ENCODE measurements at regions not wholly inside any gene's neighbourhood (a gene's known extent, or its start where the extent isn't known, plus 50 kb on each side); places are given as distances from the start of the nearest gene placed in this dataset.

- no peak overlapping the region for H2AFZ ChIP-seq
- no peaks in the 10 kb centered on the region for H3K9me2 ChIP-seq (replicated peaks; ENCODE audit: insufficient read depth)
- H3K27ac ChIP-seq = no peak overlapping the region
- H3K27me3 ChIP-seq = no peaks in the 10 kb centered on the region
- H3K79me2 ChIP-seq = no peaks in the 10 kb centered on the region
- H4K20me1 ChIP-seq (ENCODE audit: insufficient read depth, poor library complexity, severe bottlenecking) = no peaks in the 10 kb centered on the region
- 76% methylated on average over 1 of the region's 1 CpG for WGBS (ENCODE audit: low lambda C conversion rate, missing lambda C conversion rate)
- DNase-seq (ENCODE audit: low spot score) = peak; percentile 4
- TF ChIP-seq EZH2phosphoT487 (IDR thresholded peaks at IDR 0.05; ENCODE audit: low read depth, severe bottlenecking, unreplicated experiment) (no peak), EZH2 (IDR thresholded peaks at IDR 0.05; ENCODE audit: borderline replicate concordance) (no peak), CTCF (IDR thresholded peaks at IDR 0.05; ENCODE audit: poor library complexity) (no peak)
- no peaks in the 10 kb centered on the region for H3K36me3 ChIP-seq (replicated peaks; ENCODE audit: insufficient read depth, low read depth)
- H3K4me3 ChIP-seq = no peak overlapping the region
- H3K4me2 ChIP-seq = no peak overlapping the region
- no peaks in the 10 kb centered on the region for H3K4me1 ChIP-seq (ENCODE audit: insufficient read depth)
- H3K9me3 ChIP-seq (ENCODE audit: low read depth) = no peaks in the 10 kb centered on the region
These were observed 1672.4 kb upstream of the LRRTM1 start for GRCh38 chr2:81976998-81977397.

GRCh38 chr2:81974216-81974615 lies 1669.7 kb upstream of the LRRTM1 start:
- DNase-seq (ENCODE audit: low spot score) = no peak
- H2AFZ ChIP-seq = no peak overlapping the region
- H3K27me3 ChIP-seq = no peaks in the 10 kb centered on the region
- no peaks in the 10 kb centered on the region for H3K79me2 ChIP-seq
- H3K9me3 ChIP-seq (ENCODE audit: low read depth) = no peaks in the 10 kb centered on the region
- no peaks in the 10 kb centered on the region for H3K9me2 ChIP-seq (replicated peaks; ENCODE audit: insufficient read depth)
- 50% methylated on average over 1 of the region's 1 CpG for WGBS (ENCODE audit: low lambda C conversion rate, missing lambda C conversion rate)
- H3K4me2 ChIP-seq = no peak overlapping the region
- H3K36me3 ChIP-seq (replicated peaks; ENCODE audit: insufficient read depth, low read depth) = no peaks in the 10 kb centered on the region
- H3K4me1 ChIP-seq (ENCODE audit: insufficient read depth) = no peaks in the 10 kb centered on the region
- no peak overlapping the region for H3K27ac ChIP-seq
- H4K20me1 ChIP-seq (ENCODE audit: insufficient read depth, poor library complexity, severe bottlenecking) = no peaks in the 10 kb centered on the region
- TF ChIP-seq CTCF (IDR thresholded peaks at IDR 0.05; ENCODE audit: poor library complexity) (no peak), EZH2phosphoT487 (IDR thresholded peaks at IDR 0.05; ENCODE audit: low read depth, severe bottlenecking, unreplicated experiment) (no peak), EZH2 (IDR thresholded peaks at IDR 0.05; ENCODE audit: borderline replicate concordance) (no peak)
- H3K4me3 ChIP-seq = no peak overlapping the region

- Histone ChIP-seq H3K27me3 (no peaks in the 10 kb centered on the region), H3K27ac (no peak overlapping the region), H3K79me2 (no peaks in the 10 kb centered on the region), H3K4me1 (ENCODE audit: insufficient read depth) (peaks cover 7% of the 10 kb centered on the region), H4K20me1 (ENCODE audit: insufficient read depth, poor library complexity, severe bottlenecking) (no peaks in the 10 kb centered on the region), H3K4me2 (no peak overlapping the region), H3K9me2 (replicated peaks; ENCODE audit: insufficient read depth) (no peaks in the 10 kb centered on the region), H3K9me3 (ENCODE audit: low read depth) (no peaks in the 10 kb centered on the region), H2AFZ (no peak overlapping the region), H3K4me3 (no peak overlapping the region), H3K36me3 (replicated peaks; ENCODE audit: insufficient read depth, low read depth) (no peaks in the 10 kb centered on the region)
- WGBS (ENCODE audit: low lambda C conversion rate, missing lambda C conversion rate) = 92% methylated on average over 1 of the region's 1 CpG
- no peak for TF ChIP-seq EZH2 (IDR thresholded peaks at IDR 0.05; ENCODE audit: borderline replicate concordance)
- no peak for TF ChIP-seq EZH2phosphoT487 (IDR thresholded peaks at IDR 0.05; ENCODE audit: low read depth, severe bottlenecking, unreplicated experiment)
- TF ChIP-seq CTCF (IDR thresholded peaks at IDR 0.05; ENCODE audit: poor library complexity) = no peak
- no peak for DNase-seq (ENCODE audit: low spot score)
These were observed 1638.3 kb upstream of the LRRTM1 start for GRCh38 chr2:81942876-81943275.

- Histone ChIP-seq H3K9me2 (replicated peaks; ENCODE audit: insufficient read depth) (no peaks in the 10 kb centered on the region), H3K36me3 (replicated peaks; ENCODE audit: insufficient read depth, low read depth) (no peaks in the 10 kb centered on the region), H3K4me2 (no peak overlapping the region), H3K9me3 (ENCODE audit: low read depth) (no peaks in the 10 kb centered on the region), H3K27ac (no peak overlapping the region), H3K27me3 (no peaks in the 10 kb centered on the region), H3K79me2 (no peaks in the 10 kb centered on the region), H3K4me3 (no peak overlapping the region), H3K4me1 (ENCODE audit: insufficient read depth) (peaks cover 7% of the 10 kb centered on the region), H2AFZ (no peak overlapping the region), H4K20me1 (ENCODE audit: insufficient read depth, poor library complexity, severe bottlenecking) (no peaks in the 10 kb centered on the region)
- no peak for DNase-seq (ENCODE audit: low spot score)
- TF ChIP-seq EZH2 (IDR thresholded peaks at IDR 0.05; ENCODE audit: borderline replicate concordance) (no peak), EZH2phosphoT487 (IDR thresholded peaks at IDR 0.05; ENCODE audit: low read depth, severe bottlenecking, unreplicated experiment) (no peak), CTCF (IDR thresholded peaks at IDR 0.05; ENCODE audit: poor library complexity) (no peak)
These were observed 1637.7 kb upstream of the LRRTM1 start for GRCh38 chr2:81942136-81942680.
